HG03039 (cell line): ENCODE measurements at regions not wholly inside any gene's neighbourhood (a gene's known extent, or its start where the extent isn't known, plus 50 kb on each side); places are given as distances from the start of the nearest gene placed in this dataset.
"Not testable (repeated sequence)": the region's sequence is repeated elsewhere in the genome, so short reads cannot be mapped to it uniquely, and the experiment has no call there.

Source experiments
- ATAC-seq: cut with Tn5 transposase; IDR thresholded peaks from one replicate; pipeline ENCODE4 v1.9.1; 2021; ENCODE audit warnings: mild to moderate bottlenecking, moderate library complexity; ENCODE audit not compliant: unreplicated experiment

DNA sequence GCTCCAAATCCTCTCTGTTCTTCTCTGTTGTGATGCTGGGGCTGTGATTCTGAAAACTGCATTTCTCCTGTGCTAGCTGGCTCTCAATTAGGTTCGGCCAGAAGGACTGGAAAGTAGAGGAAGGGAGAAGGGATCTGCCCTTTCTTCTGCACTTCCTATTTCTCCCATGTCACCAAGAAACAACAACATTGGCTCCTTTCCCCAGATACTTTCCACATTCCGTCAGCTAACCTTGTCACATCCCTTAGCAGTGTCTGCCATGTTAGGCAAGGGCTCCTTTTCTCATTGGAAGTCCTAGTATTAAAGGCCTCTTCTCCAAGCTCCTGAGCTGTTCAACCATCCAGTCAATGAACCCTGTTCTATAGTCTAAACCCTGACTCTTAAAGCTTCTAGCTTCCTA, 171.1 kb downstream of the ZNF621 start:
- no peak for ATAC-seq

DNA sequence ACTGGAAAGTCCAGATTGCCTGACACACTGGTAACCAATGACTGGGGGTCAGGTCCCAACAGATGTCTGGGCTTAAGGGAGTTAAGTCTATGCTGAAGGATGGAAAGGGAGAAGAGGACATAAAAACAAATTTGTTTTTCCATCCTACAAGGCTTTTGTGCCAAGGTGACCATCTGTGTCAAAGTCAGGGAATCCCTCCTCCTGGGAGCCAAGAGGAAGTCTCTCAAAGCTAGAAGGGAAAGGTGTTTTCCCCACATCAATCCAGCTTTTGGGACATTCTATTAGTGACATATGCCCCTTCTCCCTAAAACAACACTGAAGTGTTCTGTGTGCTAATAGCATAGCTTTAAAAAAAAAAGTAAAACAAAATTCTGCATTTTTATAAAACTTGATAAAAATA, 173.9 kb downstream of the ZNF621 start:
- ATAC-seq = not testable (repeated sequence)

DNA sequence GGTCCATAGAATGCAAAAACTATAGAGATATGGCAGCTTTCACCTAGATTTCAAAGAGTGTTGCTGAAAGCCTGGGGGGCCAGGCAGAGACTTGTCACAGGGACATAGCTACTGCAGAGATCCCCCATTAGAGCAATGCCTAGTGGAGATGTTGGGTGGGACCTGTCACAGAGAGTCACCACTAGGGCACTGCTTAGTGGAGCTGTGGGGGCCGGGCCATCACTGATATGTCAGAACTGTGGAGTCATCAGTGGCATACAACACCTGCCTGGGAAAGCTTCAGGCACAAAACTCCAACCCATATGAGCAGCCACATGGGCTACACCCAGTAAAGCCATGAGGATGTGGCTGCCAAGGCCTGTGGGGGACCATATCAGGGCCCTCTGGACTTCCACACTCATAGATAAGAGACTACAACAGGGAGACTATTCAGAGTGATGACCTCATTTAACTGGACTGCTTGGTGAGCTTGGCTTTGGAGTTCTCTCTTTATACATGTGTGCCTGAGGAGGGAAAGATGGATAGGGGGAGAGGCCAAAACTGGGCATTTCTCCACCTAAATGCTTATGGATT, 176.3 kb downstream of the ZNF621 start:
- no peak for ATAC-seq

DNA sequence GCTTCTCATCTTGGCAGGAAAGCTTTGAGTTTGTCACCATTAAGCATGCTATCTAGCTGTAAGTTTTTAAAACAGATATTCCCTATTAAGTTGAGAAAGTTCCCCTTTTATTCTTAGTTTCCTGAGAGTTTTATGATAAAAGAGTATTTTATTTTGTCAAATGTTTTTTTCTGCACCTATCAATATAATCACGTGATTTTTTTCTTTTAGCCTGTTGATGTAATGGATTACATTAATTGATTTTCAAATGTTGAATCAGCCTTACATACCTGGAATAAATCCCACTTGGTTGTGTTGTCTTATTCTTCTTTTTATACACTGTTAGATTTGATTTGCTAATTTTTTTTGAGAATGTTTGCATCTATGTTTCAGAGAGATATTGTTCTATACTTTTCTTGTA, 179.5 kb downstream of the ZNF621 start:
- no peak for ATAC-seq

DNA sequence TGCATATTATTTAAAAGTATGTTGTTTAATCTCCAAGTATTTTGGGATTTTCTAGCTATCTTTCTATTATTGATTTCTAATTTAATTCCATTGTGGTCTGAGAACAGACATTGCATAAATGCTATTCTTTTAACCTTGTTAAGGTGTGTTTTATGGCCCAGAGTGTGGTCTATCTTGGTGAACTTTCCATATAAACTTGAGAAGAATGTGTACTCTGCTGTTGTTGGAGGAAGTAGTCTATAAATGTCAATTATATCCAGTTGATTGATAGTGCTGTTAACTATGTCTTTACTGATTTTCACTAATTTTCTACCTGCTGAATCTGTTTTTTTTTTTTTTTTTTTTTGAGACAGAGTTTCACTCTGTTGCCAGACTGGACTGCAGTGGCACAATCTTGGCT, 180.9 kb downstream of the ZNF621 start:
- no peak for ATAC-seq

DNA sequence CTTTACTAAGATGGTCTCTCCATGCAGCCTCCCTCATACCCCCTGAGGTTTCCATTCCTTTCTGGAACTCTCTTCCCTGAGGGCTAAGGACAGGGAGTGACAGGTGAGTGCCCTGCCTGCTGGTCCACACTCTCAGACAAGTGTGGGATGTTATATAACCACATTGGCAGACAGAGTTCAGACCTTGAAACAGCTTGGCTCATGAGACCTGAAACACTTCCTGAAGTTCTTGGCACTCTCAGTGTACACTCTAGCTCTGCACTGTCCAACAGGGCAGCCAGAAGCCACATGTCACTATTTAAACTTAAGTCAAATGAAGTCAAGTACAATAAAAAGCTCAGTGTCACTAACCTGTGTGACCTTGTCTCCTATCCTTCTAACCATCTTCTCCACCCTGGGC, 188.5 kb downstream of the ZNF621 start:
- ATAC-seq = no peak

DNA sequence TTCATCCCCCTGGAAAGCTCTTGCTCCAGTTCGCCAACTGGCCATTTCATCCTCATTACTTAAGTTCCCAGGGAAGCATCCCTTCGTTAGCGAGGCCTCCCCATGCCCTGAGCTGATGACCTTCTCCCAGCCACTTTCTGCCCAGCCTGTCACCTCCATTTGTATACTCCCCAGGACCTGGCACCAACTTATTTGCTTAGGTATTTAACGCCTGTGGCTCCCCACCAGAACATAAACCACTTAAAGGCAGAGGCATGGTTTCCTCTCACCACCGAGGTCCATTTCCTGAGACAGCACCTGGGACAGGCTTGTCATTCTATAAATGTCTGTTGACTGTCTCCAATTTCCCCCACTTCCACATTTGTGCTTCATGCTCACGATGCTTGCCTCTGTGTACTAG, 189.0 kb downstream of the ZNF621 start:
- no peak for ATAC-seq

DNA sequence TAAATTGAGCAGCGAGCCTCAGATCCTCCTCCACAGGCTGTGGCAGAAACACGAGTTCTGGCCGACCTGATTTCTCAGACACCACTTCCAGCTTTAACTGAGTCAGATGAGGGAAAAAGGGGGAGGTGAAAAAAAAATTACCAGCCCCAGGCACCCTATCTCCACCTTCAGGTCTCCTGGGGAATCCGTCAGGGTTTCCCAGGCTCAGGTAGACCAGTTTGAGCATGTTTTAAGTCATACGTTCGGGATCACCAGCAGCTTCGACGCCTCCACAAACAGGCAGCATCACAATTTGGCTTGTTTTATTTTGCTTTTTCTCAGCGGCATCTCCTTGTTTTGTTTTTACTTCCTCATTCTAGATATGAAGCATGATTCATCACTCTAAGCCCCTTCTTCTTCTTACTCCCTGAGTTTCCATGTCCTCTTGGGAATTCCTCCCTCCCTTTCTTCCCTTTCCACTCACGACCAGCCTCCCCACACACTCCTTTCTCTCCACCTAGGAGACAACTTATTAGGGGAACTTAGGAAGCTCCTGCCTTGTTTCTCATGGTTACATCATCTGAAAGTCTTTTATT, 190.1 kb downstream of the ZNF621 start:
- no peak for ATAC-seq

DNA sequence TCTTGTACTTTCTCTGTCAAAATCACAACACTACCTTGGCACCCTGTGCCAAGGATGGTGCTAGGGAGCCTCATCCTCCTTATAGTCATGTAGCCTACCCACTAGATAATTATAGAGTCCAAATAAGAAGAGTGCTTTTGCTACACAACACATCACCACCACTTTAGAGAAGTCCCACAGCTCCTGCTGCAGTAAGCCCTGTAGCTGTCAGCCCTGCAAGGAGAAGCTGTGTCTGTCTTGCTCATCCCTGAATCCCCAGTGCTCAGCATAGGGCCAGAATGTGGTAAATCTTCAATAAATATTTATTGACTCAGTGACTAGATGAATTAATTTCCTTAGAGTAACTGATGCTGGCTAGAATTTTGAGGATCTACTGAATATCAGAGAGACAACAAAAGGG, 190.8 kb downstream of the ZNF621 start:
- no peak for ATAC-seq

DNA sequence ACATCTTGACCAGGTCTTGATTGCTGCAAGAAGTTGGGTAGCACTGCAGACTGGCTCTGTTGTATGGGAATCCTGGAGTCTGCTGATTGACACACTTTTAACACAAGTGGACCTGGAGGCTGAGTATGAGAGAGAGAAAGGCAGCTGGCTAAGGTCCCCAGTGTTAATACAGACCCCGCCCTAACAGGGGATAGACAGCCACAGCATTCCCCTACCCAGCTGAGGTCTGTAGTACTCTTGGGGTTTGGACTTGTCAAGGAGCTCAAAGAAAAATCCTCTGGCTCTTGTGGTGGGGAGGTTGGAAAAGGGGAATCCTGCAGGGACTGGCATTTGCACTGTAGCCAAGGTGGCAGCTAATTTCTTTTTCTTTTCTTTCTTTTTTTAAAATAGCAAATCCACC, 192.7 kb downstream of the ZNF621 start:
- no peak for ATAC-seq

DNA sequence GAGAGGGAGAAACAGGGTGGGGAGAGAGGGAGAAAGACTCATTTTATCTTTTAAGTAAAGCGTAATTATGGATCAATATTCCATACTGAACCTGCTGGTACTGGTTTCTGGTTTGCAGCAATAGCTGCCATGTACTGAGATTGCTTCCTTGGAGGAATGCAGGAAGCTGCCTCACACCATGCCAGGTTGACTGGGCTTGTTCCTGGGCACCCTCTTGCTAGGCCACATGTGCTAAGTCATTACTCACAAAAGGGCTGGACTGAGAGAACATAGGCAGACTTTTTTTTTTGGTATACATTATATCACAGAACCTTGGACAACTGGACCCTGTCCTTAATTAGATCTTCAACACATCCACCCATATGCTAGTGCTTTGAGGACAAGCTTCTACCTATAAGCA, 193.4 kb downstream of the ZNF621 start:
- no peak for ATAC-seq

DNA sequence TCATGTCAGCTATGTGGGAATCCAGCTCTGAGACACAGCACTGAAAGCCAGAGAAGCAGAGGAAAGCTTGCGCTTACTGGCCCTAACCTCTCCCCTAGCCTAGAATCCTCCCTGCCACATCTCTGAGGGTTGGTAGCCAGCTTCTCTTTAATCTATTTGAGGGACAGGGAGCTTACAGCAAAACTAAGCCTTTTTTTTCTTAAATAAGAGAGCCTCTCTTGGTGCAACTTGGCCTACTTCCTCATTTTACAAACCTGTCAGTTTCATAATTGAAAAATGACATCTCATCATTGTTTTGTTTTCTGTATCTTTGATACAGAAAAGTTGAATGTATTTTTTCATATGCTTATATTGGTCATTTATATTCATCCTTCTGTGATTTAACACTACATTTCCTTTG, 193.9 kb downstream of the ZNF621 start:
- ATAC-seq = peak; percentile 79

DNA sequence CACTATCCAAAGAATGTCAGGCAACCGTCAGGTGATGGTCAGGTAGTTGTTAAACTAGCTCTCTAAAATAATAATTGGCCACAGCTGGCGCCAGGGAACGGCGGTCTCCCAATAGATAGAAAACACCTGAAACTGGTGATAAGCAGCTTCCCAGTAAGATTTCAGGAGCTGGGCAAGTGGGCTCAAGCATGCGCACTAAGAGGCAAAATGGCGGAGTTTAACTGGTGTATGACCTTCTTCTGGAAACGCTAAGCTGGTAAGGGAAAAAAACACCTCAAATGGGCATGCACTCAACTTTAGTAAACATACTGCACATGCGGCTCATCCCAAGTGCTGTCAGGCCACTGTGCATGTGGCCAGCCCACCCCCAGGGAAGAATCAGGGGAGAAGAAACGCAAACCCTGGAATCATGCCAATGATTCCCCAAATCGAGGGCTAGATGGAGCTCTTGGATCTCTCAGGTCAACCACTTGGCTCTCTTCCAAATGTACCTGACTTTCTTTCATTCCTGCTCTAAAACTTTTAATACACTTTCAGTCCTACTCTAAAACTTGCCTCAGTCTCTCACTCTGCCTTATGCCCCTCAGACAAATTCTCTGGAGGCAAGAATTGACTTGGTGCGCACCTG, 195.0 kb downstream of the ZNF621 start:
- no peak for ATAC-seq

DNA sequence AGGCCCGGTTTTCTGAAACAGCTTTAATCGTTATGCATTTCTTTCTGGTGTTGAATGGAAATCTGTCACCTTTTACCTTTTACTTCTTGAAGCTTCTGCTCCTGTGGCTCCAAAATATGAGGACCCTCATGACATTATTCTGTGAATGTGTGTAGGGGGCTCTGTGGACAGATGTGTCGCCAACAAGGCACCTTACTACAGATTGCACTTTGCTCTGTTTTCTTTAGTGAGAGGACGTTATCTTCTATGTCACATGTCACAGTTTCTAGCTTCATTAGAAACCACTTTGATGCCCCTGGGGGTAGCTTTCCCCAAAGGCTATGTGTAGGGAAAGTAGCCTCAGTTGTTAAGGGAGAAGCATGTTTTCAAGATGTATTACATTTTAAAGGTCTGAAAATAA, 195.6 kb downstream of the ZNF621 start:
- ATAC-seq = no peak

DNA sequence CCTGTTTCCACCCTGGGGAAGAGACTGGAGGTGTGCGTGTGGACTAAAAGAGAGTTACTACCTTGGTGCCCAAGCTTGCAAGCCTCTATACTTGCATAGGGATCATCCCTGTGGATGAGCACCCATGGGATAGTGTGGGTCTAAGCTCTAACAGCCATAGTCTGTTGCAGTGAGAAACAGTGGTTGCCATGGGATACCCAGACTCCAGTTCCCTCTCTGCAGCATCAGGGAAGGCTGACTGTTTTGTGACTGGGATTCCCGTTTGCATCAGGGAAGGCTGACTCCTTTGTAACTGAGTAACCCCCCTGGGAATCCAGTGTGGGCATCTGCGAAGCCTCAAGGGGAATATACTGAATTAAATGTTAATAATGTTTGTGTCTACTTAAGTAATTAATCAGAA, 196.1 kb downstream of the ZNF621 start:
- ATAC-seq = no peak

DNA sequence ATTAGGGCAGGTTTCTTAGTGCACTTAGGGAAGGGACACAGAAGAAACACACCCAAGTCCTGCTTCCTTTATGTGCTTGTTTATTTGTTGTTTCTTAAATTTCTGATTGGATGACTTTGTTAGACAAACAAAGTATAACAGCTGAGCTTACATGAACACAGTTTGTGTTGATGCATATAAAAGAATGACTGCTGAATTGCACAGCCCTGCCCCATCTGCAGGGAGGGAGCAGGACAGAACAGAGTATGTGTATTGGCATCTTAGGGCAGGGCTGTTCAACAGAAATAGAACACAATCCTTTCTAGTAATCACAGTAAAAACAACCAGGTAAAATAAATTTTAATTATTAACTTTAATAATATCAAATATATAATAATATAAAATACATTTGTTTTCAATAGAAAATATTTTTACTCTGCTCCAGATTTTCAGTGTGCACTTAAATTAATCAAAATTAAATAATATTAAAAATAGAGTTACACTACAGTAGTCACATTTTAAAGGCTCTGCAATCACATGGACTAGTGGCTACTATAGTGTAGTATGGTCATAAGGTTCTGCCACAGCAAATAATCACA, 198.4 kb downstream of the ZNF621 start:
- no peak for ATAC-seq

DNA sequence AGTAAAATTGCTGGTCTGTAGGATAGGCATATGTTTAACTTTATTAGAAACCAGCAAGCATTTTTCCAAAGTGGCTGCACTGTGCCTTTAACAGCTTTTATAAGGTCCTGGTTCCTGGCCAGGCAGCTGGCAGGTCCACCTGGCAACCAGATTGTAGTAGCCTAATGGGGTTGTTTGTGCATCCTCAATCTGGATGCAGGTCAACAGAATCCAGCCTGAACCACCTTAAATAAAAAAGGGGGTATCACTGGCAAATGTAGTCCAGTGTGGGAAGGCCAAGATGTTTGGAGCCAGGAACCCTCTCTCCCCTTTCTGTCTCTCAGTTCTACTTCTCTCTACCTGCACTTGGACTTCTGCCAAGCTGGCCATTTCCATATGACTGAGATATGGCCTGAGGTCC, 200.3 kb downstream of the ZNF621 start:
- no peak for ATAC-seq

DNA sequence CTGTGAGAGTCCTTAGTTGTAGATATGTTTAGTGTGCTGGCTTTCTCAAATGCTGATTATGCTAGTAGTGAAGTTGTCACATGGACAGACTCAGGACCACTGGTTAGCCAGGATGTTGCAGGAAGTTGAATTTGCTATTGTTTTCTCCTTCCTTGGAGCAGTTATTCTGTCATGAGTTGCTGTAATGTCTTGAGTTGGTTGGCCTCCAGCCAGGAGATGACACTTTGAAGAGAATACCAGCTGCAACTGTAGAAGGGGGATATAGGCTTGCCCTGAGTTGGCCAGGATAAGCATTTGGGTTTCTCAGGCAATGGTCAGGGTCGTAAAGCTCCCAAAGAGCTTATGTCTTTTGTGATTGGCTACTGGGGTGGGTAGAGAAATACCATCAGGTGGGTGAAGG, 206.7 kb downstream of the ZNF621 start:
- ATAC-seq = no peak

DNA sequence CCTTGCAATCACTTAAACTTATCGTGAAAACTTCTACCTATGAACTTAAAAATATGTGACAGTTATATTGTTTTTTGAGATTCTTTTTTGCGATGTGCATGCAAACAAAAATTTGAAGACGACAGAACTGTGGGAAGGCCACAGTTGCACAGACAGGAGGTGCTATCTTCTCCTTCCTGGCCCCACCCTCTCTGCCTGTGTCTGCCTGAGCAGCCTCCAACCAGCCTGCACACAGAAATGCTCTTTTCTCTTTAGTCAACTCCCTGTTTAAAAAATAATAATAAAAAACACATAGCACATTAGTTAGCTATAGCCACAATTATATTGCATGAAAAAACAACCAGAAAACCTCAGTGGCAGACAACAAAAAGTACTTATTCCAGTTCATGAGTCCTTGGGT, 212.2 kb downstream of the ZNF621 start:
- no peak for ATAC-seq

DNA sequence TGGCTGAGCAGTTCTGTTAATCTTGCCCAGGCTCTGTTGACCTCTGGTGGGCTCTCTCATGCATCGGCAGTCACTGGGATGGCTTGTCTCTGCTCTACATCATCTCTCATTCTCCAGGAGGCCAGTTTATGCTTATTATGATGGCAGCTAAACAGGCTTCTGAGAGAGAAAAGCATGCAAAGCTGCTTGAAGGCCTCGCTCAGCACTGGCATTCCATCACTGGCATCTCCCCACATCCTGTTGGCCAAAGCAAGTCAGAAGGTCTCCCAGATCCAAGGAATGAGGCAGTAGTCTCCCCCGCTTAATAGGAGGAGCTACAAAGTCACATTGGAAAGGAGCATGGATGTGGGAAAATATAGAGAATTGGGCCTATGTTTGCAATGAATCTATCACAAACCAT, 212.6 kb downstream of the ZNF621 start:
- ATAC-seq = no peak

DNA sequence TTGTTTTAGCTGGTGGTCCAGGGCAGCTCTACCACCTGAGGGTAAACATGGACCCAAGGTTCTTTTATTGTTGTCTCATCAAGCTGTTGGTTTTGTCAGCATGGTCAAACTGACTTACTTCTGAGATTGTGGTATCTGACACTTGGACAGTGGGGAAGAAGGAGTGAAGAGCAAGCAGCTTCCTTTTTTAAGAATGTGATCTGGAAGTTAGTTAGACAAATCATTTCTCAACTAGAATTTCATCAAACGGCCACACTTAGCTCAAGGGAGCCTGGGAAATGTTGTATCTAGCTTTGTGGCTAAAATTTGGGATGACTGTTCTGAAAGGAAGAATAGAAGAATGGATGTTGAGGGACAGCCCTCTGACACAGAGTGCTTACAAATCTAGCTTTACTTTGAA, 215.2 kb downstream of the ZNF621 start:
- no peak for ATAC-seq

DNA sequence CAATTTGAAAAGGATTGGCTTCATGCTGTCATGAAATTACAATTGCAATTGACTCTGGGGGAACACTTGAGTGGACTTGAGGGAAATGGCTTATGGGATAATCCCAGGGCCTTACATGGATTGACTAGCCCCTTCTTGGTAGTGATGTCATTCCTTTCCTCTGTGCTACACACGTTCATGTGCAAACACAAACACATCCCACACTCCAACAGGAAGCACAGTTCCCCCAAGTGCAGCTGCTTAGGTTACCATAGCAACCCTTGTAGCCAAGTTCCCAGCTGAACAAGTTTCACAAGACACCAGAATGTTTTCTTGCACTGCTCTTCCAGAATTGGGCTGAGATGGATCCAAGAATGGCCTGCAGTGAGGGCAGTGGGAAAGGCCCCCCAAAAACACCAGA, 217.0 kb downstream of the ZNF621 start:
- no peak for ATAC-seq
